BLaER1 (cell line): ENCODE measurements at regions not wholly inside any gene's neighbourhood (a gene's known extent, or its start where the extent isn't known, plus 50 kb on each side); places are given as distances from the start of the nearest gene placed in this dataset.
"Not testable (repeated sequence)": the region's sequence is repeated elsewhere in the genome, so short reads cannot be mapped to it uniquely, and the experiment has no call there.

Source experiments
- H3K27ac ChIP-seq: shearing (Covaris generic); formaldehyde crosslinking; 2 replicates; pipeline ENCODE4 v1.8.1; 2022
- H3K27me3 ChIP-seq: shearing (Covaris generic); formaldehyde crosslinking; 2 replicates; pipeline ENCODE4 v1.8.1; 2022
- H3K36me3 ChIP-seq: shearing (Covaris generic); formaldehyde crosslinking; 2 replicates; pipeline ENCODE4 v1.8.1; 2022
- H3K4me1 ChIP-seq: shearing (Covaris generic); formaldehyde crosslinking; 2 replicates; pipeline ENCODE4 v1.8.1; 2022
- H3K4me2 ChIP-seq: shearing (Covaris generic); formaldehyde crosslinking; 2 replicates; pipeline ENCODE4 v1.8.1; 2022
- H3K4me3 ChIP-seq: shearing (Covaris generic); formaldehyde crosslinking; 2 replicates; pipeline ENCODE4 v1.8.1; 2022
- H3K9ac ChIP-seq: shearing (Covaris generic); formaldehyde crosslinking; 2 replicates; pipeline ENCODE4 v1.8.1; 2022
- H3K9me3 ChIP-seq: shearing (Covaris generic); formaldehyde crosslinking; 2 replicates; pipeline ENCODE4 v1.8.1; 2022
- H4K20me1 ChIP-seq: shearing (Covaris generic); formaldehyde crosslinking; 2 replicates; pipeline ENCODE4 v1.8.1; 2022
- Cebpa-rat ChIP-seq: shearing (Covaris generic); IDR thresholded peaks from 2 replicates; pipeline ENCODE4 v1.8.1; 2022

- Histone ChIP-seq H3K27me3 (peaks cover 3% of the 10 kb centered on the region; the same call in 1 of the 2 replicates), H3K9me3 (no peaks in the 10 kb centered on the region), H3K4me1 (peaks cover 26% of the 10 kb centered on the region), H3K4me2 (peak overlapping the region; percentile 93), H3K27ac (peak overlapping the region; percentile 92), H3K4me3 (peak overlapping the region; percentile 81), H3K36me3 (no peaks in the 10 kb centered on the region), H4K20me1 (no peaks in the 10 kb centered on the region), H3K9ac (peak overlapping the region; percentile 91)
- TF ChIP-seq Cebpa-rat, result no peak
Measured at GRCh38 chr20:1803932-1804501, 91.2 kb upstream of the SIRPA start.

GRCh38 chr20:1803061-1803931 is 91.9 kb upstream of the SIRPA start:
- H4K20me1 ChIP-seq, result no peaks in the 10 kb centered on the region
- H3K9me3 ChIP-seq, result no peaks in the 10 kb centered on the region
- H3K4me2 ChIP-seq, result peak overlapping the region; percentile 93
- no peaks in the 10 kb centered on the region for H3K36me3 ChIP-seq
- H3K4me3 ChIP-seq, result peak overlapping the region; percentile 81
- H3K9ac ChIP-seq, result peak overlapping the region; percentile 91
- H3K27me3 ChIP-seq, result peaks cover 3% of the 10 kb centered on the region; the same call in 1 of the 2 replicates
- no peak for TF ChIP-seq Cebpa-rat
- peak overlapping the region; percentile 92 for H3K27ac ChIP-seq
- peaks cover 26% of the 10 kb centered on the region for H3K4me1 ChIP-seq

GRCh38 chr20:1802385-1803060 is 92.7 kb upstream of the SIRPA start:
- H3K9me3 ChIP-seq, result no peaks in the 10 kb centered on the region
- H3K4me3 ChIP-seq, result peak overlapping the region; percentile 81
- no peaks in the 10 kb centered on the region for H3K36me3 ChIP-seq
- H3K27ac ChIP-seq, result peak overlapping the region; percentile 92
- TF ChIP-seq Cebpa-rat, result no peak
- H3K4me2 ChIP-seq, result peak overlapping the region; percentile 93
- H3K9ac ChIP-seq, result peak overlapping the region; percentile 91
- H4K20me1 ChIP-seq, result no peaks in the 10 kb centered on the region
- H3K27me3 ChIP-seq, result peaks cover 3% of the 10 kb centered on the region; the same call in 1 of the 2 replicates
- H3K4me1 ChIP-seq, result peaks cover 26% of the 10 kb centered on the region

- TF ChIP-seq Cebpa-rat, result no peak
Measured at GRCh38 chr20:1801929-1802306, 93.3 kb upstream of the SIRPA start.

GRCh38 chr20:1801225-1801928 is 93.8 kb upstream of the SIRPA start:
- Histone ChIP-seq H3K9ac (no peak overlapping the region), H4K20me1 (no peaks in the 10 kb centered on the region), H3K27me3 (peaks cover 3% of the 10 kb centered on the region; the same call in 1 of the 2 replicates), H3K36me3 (no peaks in the 10 kb centered on the region), H3K27ac (no peak overlapping the region), H3K4me1 (peaks cover 26% of the 10 kb centered on the region), H3K9me3 (no peaks in the 10 kb centered on the region), H3K4me2 (peak overlapping the region; percentile 93), H3K4me3 (no peak overlapping the region)
- TF ChIP-seq Cebpa-rat, result no peak

More at GRCh38 chr20:1801929-1802306, 93.3 kb upstream of the SIRPA start:
- Histone ChIP-seq H3K36me3 (no peaks in the 10 kb centered on the region), H3K4me2 (peak overlapping the region; percentile 93), H3K9ac (no peak overlapping the region), H3K4me1 (peaks cover 26% of the 10 kb centered on the region), H3K9me3 (no peaks in the 10 kb centered on the region), H3K4me3 (peak overlapping the region; percentile 81), H4K20me1 (no peaks in the 10 kb centered on the region), H3K27me3 (peaks cover 3% of the 10 kb centered on the region; the same call in 1 of the 2 replicates), H3K27ac (no peak overlapping the region)

GRCh38 chr20:1800777-1801176 is 94.4 kb upstream of the SIRPA start:
- Histone ChIP-seq H3K4me3 (no peak overlapping the region), H3K4me1 (peaks cover 26% of the 10 kb centered on the region), H3K9me3 (no peaks in the 10 kb centered on the region), H4K20me1 (no peaks in the 10 kb centered on the region), H3K36me3 (no peaks in the 10 kb centered on the region), H3K9ac (no peak overlapping the region), H3K27ac (no peak overlapping the region), H3K4me2 (no peak overlapping the region), H3K27me3 (peaks cover 3% of the 10 kb centered on the region; the same call in 1 of the 2 replicates)
- no peak for TF ChIP-seq Cebpa-rat

GRCh38 chr20:1800180-1800579 is 95.0 kb upstream of the SIRPA start:
- peaks cover 3% of the 10 kb centered on the region; the same call in 1 of the 2 replicates for H3K27me3 ChIP-seq
- no peak overlapping the region for H3K27ac ChIP-seq
- no peak overlapping the region for H3K4me3 ChIP-seq
- no peak overlapping the region for H3K9ac ChIP-seq
- TF ChIP-seq Cebpa-rat, result no peak
- no peaks in the 10 kb centered on the region for H3K36me3 ChIP-seq
- H3K9me3 ChIP-seq, result no peaks in the 10 kb centered on the region
- no peak overlapping the region for H3K4me2 ChIP-seq
- H4K20me1 ChIP-seq, result no peaks in the 10 kb centered on the region
- H3K4me1 ChIP-seq, result peaks cover 26% of the 10 kb centered on the region

- H3K9ac ChIP-seq, H3K27me3 ChIP-seq, H3K4me3 ChIP-seq, H3K36me3 ChIP-seq, H4K20me1 ChIP-seq, H3K4me2 ChIP-seq, H3K27ac ChIP-seq, H3K9me3 ChIP-seq: not testable (repeated sequence)
- peaks cover 26% of the 10 kb centered on the region for H3K4me1 ChIP-seq
Measured at GRCh38 chr20:1799746-1800145, 95.5 kb upstream of the SIRPA start.

GRCh38 chr20:1798982-1799381 is 96.2 kb upstream of the SIRPA start:
- no peak overlapping the region for H3K27ac ChIP-seq

More at GRCh38 chr20:1798982-1799381, 96.2 kb upstream of the SIRPA start:
- H3K27me3 ChIP-seq, result peaks cover 3% of the 10 kb centered on the region; the same call in 1 of the 2 replicates
- H3K4me1 ChIP-seq, result peaks cover 19% of the 10 kb centered on the region
- TF ChIP-seq Cebpa-rat, result no peak
- H4K20me1 ChIP-seq, result no peaks in the 10 kb centered on the region
- H3K4me2 ChIP-seq, result no peak overlapping the region
- H3K36me3 ChIP-seq, result no peaks in the 10 kb centered on the region
- H3K9me3 ChIP-seq, result no peaks in the 10 kb centered on the region
- H3K4me3 ChIP-seq, result no peak overlapping the region
- H3K9ac ChIP-seq, result no peak overlapping the region
